Thyroid gland (tissue), 4 donors: ENCODE measurements at regions not wholly inside any gene's neighbourhood (a gene's known extent, or its start where the extent isn't known, plus 50 kb on each side); places are given as distances from the start of the nearest gene placed in this dataset.
"Not testable (repeated sequence)": the region's sequence is repeated elsewhere in the genome, so short reads cannot be mapped to it uniquely, and the experiment has no call there.

ENCODE experiments used
- POLR2A ChIP-seq, 2 donors: fragments of 450-650 bp; IDR thresholded peaks; one replicate each; pipeline ENCODE4 v1.6.1; 2017; ENCODE audit warnings: antibody characterized with exemption in 2 of 2, mild to moderate bottlenecking in 2 of 2, moderate library complexity in 1 of 2
- TF ChIP-seq, protein P1 (sequence below), 6 experiments: fragments of 200-600 bp in 3 of 6; fragments of 450-650 bp in 3 of 6; sonication (generic) in 3 of 6; IDR thresholded peaks; one replicate each; pipeline ENCODE4 v1.5.1; 2016 to 2019; ENCODE audit warnings: antibody characterized with exemption in 6 of 6, mild to moderate bottlenecking in 2 of 6, inconsistent platforms in 1 of 6, moderate library complexity in 1 of 6

DNA sequence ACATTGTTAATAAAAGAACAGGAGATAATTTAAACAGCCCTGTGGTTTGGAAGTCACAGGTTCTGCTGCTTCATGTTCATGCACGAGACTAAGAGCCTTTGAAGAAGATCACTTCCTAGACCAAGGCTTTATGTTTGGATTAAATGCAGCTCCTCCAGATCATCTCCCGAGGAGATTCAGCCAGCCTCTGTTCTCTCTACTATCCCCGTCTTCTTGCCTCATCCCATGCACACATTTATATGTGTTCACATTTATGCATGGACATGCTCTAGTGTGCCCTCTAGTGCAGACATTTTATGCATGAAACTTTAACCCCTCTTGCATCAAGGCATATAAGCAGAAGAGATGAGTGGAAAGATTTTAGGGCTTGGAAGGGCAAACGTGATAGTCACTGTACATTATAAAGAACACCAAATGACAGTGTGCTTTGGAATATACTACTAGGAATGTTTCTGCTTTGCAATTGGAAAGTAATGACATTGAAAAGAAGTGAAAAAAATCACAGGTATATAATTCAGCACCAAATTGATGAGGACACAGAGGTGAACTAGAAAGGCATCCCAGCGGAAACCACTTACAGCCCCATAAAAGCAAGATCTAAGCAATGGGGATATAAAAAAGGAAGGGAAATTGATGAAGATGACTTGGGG, 271.5 kb upstream of the PLGLB2 start:
- TF ChIP-seq, protein P1, sequence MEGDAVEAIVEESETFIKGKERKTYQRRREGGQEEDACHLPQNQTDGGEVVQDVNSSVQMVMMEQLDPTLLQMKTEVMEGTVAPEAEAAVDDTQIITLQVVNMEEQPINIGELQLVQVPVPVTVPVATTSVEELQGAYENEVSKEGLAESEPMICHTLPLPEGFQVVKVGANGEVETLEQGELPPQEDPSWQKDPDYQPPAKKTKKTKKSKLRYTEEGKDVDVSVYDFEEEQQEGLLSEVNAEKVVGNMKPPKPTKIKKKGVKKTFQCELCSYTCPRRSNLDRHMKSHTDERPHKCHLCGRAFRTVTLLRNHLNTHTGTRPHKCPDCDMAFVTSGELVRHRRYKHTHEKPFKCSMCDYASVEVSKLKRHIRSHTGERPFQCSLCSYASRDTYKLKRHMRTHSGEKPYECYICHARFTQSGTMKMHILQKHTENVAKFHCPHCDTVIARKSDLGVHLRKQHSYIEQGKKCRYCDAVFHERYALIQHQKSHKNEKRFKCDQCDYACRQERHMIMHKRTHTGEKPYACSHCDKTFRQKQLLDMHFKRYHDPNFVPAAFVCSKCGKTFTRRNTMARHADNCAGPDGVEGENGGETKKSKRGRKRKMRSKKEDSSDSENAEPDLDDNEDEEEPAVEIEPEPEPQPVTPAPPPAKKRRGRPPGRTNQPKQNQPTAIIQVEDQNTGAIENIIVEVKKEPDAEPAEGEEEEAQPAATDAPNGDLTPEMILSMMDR (IDR thresholded peaks at IDR 0.05), result not testable (repeated sequence)
- TF ChIP-seq POLR2A (IDR thresholded peaks at IDR 0.05), result not testable (repeated sequence)
